ENCODE measurements at regions not wholly inside any gene's neighbourhood (a gene's known extent, or its start where the extent isn't known, plus 50 kb on each side); places are given as distances from the start of the nearest gene placed in this dataset.
"Not testable (repeated sequence)": the region's sequence is repeated elsewhere in the genome, so short reads cannot be mapped to it uniquely, and the experiment has no call there.

DNA sequence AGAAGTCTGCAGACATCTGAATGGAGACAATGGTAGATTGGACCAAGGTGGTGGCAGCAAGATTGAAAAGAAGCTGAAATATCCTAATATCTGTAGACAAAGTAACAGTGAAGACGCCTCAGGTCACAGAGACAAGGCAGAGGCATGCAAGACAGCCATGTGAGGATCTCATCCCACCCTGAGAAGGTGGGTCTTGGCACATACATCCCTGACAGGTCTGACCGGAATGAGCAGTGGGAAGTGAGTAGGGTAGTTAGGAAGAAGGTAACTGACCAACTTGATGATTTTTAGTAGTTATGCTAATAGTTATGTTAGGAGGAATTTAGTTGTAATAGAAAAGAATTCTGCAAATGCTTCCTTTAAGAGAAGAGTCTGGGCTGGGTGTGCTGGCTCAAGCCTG, 229.6 kb downstream of the NDUFS4 start:
- Histone ChIP-seq H3K4me3 (ENCODE audit: low read depth, low read length) (no peak overlapping the region), H3K36me3 (no peaks in the 10 kb centered on the region), H3K4me1 (no peaks in the 10 kb centered on the region), H3K9me3 (no peaks in the 10 kb centered on the region), H3K27me3 (no peaks in the 10 kb centered on the region)
- TF ChIP-seq, protein P1, sequence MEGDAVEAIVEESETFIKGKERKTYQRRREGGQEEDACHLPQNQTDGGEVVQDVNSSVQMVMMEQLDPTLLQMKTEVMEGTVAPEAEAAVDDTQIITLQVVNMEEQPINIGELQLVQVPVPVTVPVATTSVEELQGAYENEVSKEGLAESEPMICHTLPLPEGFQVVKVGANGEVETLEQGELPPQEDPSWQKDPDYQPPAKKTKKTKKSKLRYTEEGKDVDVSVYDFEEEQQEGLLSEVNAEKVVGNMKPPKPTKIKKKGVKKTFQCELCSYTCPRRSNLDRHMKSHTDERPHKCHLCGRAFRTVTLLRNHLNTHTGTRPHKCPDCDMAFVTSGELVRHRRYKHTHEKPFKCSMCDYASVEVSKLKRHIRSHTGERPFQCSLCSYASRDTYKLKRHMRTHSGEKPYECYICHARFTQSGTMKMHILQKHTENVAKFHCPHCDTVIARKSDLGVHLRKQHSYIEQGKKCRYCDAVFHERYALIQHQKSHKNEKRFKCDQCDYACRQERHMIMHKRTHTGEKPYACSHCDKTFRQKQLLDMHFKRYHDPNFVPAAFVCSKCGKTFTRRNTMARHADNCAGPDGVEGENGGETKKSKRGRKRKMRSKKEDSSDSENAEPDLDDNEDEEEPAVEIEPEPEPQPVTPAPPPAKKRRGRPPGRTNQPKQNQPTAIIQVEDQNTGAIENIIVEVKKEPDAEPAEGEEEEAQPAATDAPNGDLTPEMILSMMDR (IDR thresholded peaks at IDR 0.05; ENCODE audit: low read depth, low read length), result no peak
- no peak for DNase-seq

DNA sequence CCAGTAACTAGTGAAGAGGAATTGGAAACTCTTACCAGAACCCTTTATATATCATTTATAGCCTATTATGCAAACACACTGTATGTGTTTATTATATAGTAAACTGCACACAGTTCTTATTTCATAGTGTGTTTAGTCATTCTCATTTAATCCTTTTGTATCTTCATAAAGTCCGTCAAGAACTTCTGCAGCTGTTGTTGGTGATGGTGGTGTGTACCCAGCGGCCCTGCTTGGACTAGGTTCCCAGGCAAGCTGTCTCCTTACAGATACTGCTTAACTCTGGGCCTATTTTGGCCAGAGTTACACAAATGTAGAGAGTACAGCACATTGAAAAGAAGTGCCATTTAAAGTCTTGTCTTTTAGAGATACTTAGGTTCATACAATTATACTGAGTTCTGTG, 231.9 kb downstream of the NDUFS4 start:
- Histone ChIP-seq H3K9me3 (no peaks in the 10 kb centered on the region), H3K36me3 (no peaks in the 10 kb centered on the region), H3K4me1 (no peaks in the 10 kb centered on the region), H3K27me3 (no peaks in the 10 kb centered on the region), H3K4me3 (ENCODE audit: low read depth, low read length) (no peak overlapping the region)
- TF ChIP-seq, protein P1 (IDR thresholded peaks at IDR 0.05; ENCODE audit: low read depth, low read length), result no peak
- DNase-seq, result no peak

DNA sequence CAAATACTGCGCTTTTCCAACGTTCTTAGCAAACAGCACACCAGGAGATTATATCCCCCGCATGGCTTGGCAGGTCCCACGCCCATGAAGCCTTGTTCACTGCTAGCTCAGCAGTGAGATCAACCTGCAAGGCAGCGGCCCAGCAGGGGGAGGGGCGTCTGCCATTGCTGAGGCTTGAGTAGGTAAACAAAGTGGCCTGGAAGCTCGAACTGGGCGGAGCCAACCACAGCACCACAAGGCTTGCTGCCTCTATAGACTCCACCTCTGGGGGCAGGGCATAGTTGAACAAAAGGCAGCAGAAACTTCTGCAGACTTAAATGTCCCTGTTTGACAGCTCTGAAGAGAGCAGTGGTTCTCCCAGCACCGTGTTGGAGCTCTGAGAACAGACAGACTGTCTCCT, 239.2 kb downstream of the NDUFS4 start:
- H3K36me3 ChIP-seq; DNase-seq; H3K4me3 ChIP-seq (ENCODE audit: low read depth, low read length); H3K4me1 ChIP-seq; H3K9me3 ChIP-seq; H3K27me3 ChIP-seq: not testable (repeated sequence)

DNA sequence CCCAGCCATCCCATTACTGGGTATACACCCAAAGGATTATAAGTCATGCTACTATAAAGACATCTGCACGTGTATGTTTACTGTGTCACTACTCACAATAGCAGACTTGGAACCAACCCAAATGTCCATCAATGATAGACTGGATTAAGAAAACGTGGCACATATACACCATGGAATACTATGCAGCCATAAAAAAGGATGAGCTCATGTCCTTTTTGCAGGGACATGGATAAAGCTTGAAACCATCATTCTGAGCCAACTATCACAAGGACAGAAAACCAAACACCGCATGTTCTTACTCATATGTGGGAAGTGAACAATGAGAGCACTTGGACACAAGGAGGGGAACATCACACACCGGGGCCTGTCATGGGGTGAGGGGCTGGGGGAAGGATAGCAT, 248.0 kb downstream of the NDUFS4 start:
- not testable (repeated sequence) for H3K4me3 ChIP-seq (ENCODE audit: low read depth, low read length); H3K9me3 ChIP-seq; H3K27me3 ChIP-seq; H3K4me1 ChIP-seq; H3K36me3 ChIP-seq; DNase-seq

DNA sequence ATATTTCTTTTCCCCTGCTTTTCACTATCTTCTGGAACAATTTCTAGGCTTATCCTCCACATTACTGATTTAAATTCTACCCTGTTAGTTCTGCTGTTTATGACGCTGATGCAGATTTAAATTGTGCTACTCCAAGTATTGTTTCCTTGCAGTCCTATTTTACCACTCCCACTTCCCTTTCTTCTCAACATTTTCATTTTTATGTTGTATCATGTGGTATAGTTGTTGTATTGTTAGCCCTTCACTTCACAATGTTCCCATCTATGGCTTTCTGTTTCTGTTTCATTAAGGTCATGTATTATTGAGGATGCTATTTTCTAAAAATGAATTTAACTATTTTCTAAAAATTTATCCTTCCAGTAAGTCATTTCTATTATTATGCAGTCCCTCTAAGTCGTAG, 254.4 kb downstream of the NDUFS4 start:
- Histone ChIP-seq H3K9me3 (no peaks in the 10 kb centered on the region), H3K4me1 (no peaks in the 10 kb centered on the region), H3K36me3 (no peaks in the 10 kb centered on the region), H3K27me3 (no peaks in the 10 kb centered on the region), H3K4me3 (ENCODE audit: low read depth, low read length) (no peak overlapping the region)
- TF ChIP-seq, protein P1 (IDR thresholded peaks at IDR 0.05; ENCODE audit: low read depth, low read length), result no peak
- DNase-seq, result no peak

DNA sequence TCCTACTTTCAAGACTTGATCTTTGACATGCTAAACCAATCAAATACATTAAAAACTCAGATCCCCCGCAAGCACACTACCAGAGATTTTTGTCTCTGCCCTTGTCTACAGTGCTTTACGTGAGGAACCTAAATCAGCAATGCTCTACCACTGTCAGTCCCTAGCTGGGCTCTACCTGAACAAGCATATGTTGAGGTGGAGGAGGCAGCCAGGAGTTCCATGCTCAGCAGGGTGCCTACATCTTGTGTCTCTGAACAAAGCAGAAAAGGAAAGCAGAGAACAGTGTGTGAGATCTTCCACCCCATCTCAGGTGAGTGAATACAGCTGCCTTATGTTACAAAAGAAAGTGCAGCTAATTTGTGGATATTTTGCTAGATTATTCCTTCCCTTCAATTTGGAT, 255.0 kb downstream of the NDUFS4 start:
- TF ChIP-seq, protein P1 (IDR thresholded peaks at IDR 0.05; ENCODE audit: low read depth, low read length), result no peak
- H3K9me3 ChIP-seq, result no peaks in the 10 kb centered on the region
- H3K27me3 ChIP-seq, result no peaks in the 10 kb centered on the region
- no peak overlapping the region for H3K4me3 ChIP-seq (ENCODE audit: low read depth, low read length)
- DNase-seq, result no peak
- H3K4me1 ChIP-seq, result no peaks in the 10 kb centered on the region
- no peaks in the 10 kb centered on the region for H3K36me3 ChIP-seq

DNA sequence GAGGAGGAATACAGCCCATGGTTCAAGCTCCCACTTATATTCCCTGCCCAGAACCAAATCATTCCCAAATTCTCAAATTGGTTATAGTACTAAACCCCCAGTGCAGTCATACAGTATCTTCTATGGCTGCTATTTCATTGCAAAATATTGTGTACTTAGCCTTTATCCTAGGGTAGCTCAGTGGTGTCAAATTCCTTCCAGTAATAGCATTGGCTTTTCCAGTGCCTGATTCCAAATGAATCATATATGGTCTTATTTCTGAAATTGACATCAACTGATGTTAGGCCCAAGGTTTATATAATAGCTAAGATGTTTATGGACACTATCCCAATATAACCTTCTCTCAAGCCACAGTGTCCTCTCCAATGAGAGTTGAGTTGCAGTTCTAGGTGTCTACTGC, 256.7 kb downstream of the NDUFS4 start:
- Histone ChIP-seq H3K27me3 (no peaks in the 10 kb centered on the region), H3K36me3 (no peaks in the 10 kb centered on the region), H3K9me3 (no peaks in the 10 kb centered on the region), H3K4me3 (ENCODE audit: low read depth, low read length) (no peak overlapping the region), H3K4me1 (no peaks in the 10 kb centered on the region)
- DNase-seq, result no peak
- TF ChIP-seq, protein P1 (IDR thresholded peaks at IDR 0.05; ENCODE audit: low read depth, low read length), result no peak
